Right atrium auricular region (tissue), 2 donors: ENCODE measurements at regions not wholly inside any gene's neighbourhood (a gene's known extent, or its start where the extent isn't known, plus 50 kb on each side); places are given as distances from the start of the nearest gene placed in this dataset.

Source experiments
- DNase-seq: peaks from one replicate; pipeline ENCODE4 v3.0.0-alpha.2; 2019; ENCODE audit warnings: low spot score
- H3K27ac ChIP-seq, 2 donors: fragments of 200-600 bp; sonication (generic); 1 replicate in 1 of 2; 2 replicates in 1 of 2; pipeline ENCODE4 v1.5.1; 2016 to 2019
- H3K27me3 ChIP-seq, 2 donors: fragments of 200-600 bp; sonication (generic); one replicate each; pipeline versions ENCODE4 v1.5.1 to v1.6.0; 2017 to 2019
- H3K36me3 ChIP-seq: fragments of 200-600 bp; sonication (generic); one replicate; pipeline ENCODE4 v1.5.1; 2016
- H3K4me1 ChIP-seq, 2 donors: fragments of 200-600 bp; sonication (generic); one replicate each; pipeline versions ENCODE4 v1.5.1 to v1.6.0; 2017 to 2019
- H3K4me3 ChIP-seq, 2 donors: fragments of 200-600 bp; sonication (generic); 1 replicate in 1 of 2; 2 replicates in 1 of 2; pipeline ENCODE4 v1.5.1; 2017 to 2019; ENCODE audit warnings: mild to moderate bottlenecking in 1 of 2, moderate library complexity in 1 of 2
- H3K9me3 ChIP-seq, 2 donors: fragments of 200-600 bp; sonication (generic); one replicate each; pipeline ENCODE4 v1.5.1; 2019
- TF ChIP-seq, protein P1 (sequence below), 2 donors: fragments of 200-600 bp; sonication (generic); IDR thresholded peaks; one replicate each; pipeline ENCODE4 v1.5.1; 2019; ENCODE audit warnings: antibody characterized with exemption in 2 of 2

DNA sequence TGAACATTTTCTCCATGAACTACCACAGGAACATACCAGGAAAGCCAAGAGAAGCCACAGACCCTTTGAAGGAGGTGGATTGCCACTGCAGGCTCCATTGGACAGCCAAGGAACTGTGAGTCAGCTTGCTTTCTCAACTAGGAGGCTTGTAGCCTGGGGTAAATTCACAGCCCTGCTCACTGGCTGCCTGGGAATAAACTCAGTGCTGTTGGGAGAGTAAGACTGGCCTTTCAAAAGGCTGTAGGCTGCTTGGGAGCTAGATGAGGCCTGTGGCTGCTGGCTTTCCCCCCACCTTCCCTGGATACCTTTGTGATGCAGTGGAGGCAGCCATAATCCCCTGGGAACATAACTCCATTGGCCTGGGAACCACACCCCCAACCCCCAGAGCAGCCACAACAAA is 223.5 kb upstream of the RBMS3 start:
- no peak for DNase-seq
- no peaks in the 10 kb centered on the region for H3K4me1 ChIP-seq
- peaks cover 0 to 11% of the 10 kb centered on the region in 2 donors for H3K9me3 ChIP-seq
- no peaks in the 10 kb centered on the region for H3K27me3 ChIP-seq
- H3K4me3 ChIP-seq, result no peak overlapping the region
- no peak overlapping the region for H3K27ac ChIP-seq
- TF ChIP-seq, protein P1, sequence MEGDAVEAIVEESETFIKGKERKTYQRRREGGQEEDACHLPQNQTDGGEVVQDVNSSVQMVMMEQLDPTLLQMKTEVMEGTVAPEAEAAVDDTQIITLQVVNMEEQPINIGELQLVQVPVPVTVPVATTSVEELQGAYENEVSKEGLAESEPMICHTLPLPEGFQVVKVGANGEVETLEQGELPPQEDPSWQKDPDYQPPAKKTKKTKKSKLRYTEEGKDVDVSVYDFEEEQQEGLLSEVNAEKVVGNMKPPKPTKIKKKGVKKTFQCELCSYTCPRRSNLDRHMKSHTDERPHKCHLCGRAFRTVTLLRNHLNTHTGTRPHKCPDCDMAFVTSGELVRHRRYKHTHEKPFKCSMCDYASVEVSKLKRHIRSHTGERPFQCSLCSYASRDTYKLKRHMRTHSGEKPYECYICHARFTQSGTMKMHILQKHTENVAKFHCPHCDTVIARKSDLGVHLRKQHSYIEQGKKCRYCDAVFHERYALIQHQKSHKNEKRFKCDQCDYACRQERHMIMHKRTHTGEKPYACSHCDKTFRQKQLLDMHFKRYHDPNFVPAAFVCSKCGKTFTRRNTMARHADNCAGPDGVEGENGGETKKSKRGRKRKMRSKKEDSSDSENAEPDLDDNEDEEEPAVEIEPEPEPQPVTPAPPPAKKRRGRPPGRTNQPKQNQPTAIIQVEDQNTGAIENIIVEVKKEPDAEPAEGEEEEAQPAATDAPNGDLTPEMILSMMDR (IDR thresholded peaks at IDR 0.05), result no peak
- H3K36me3 ChIP-seq, result no peaks in the 10 kb centered on the region

DNA sequence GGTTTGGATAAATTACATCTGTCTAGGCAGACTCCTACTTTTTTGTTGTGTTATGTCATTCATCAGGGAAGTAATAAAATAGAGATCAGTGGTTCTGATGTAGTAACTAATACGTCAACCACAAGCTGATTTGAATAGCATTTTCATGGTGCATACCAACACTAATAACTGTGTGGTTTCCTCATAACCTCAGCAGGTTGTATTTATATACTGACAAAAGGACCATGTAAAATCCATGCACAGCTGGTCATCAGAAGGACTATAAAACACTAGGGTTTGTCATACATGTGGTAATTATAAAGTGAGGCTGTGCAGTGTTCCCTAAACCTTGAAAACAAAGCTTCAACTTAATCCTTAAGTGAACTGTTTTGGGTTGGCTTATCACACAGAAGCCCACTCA is 216.8 kb upstream of the RBMS3 start:
- TF ChIP-seq, protein P1 (IDR thresholded peaks at IDR 0.05), result no peak
- no peak for DNase-seq
- Histone ChIP-seq H3K36me3 (no peaks in the 10 kb centered on the region), H3K4me1 (peaks cover 0 to 13% of the 10 kb centered on the region in 2 donors), H3K4me3 (no peak overlapping the region), H3K27me3 (no peaks in the 10 kb centered on the region), H3K27ac (no peak overlapping the region), H3K9me3 (no peaks in the 10 kb centered on the region)

DNA sequence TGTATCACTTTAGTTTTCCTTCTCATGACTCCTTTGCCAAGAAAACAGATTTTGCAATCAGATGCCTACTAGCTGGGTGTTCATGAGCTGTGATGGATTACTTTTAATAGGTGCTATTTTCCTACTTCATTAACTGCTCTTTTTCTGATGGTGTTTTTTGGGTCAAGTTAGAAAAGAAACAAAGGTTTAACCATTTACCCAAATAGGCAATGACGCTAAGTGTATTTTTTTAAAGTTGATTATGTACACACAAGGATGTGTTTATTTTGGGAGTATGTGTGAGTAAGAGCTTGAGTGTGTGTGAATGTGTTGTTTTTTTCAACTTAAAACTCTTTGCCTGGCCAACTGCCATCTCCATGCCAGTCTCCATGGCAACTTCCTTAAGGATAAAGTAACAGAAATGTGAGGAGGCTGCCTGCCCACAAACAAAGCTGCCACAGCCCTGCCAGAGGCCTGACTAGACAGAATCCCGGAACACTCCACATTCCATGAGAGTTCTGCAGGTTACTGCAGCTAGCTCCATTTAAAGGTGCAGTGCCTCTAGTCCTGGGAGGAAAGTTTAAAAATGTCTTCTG is 215.6 kb upstream of the RBMS3 start:
- H3K4me1 ChIP-seq, result peaks cover 0 to 13% of the 10 kb centered on the region in 2 donors
- no peak overlapping the region for H3K4me3 ChIP-seq
- peak overlapping the region in 1 of 2 donors; percentile 31 for H3K27ac ChIP-seq
- H3K27me3 ChIP-seq, result no peaks in the 10 kb centered on the region
- DNase-seq, result peak; percentile 72
- H3K9me3 ChIP-seq, result no peaks in the 10 kb centered on the region
- TF ChIP-seq, protein P1 (IDR thresholded peaks at IDR 0.05), result no peak
- H3K36me3 ChIP-seq, result no peaks in the 10 kb centered on the region

DNA sequence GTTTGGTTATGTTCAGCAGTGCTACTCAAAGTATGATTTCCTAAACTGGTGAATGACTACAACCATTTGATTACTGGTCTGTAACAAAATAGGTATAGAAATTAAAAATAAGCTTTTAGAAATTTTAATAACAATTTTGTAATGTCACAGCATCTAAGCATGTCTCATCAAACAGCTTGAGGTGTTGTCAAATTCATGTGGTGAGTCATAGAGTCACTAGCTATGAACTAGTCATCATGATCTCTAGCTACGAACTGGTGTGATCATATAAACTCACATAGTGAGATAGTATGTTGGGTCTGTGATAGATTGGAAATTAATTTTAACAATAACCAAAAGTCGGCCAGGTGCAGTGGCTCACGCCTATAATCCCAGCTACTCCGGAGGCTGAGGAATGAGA is 213.9 kb upstream of the RBMS3 start:
- TF ChIP-seq, protein P1 (IDR thresholded peaks at IDR 0.05), result no peak
- DNase-seq, result no peak
- Histone ChIP-seq H3K4me3 (no peak overlapping the region), H3K9me3 (no peaks in the 10 kb centered on the region), H3K36me3 (no peaks in the 10 kb centered on the region), H3K27me3 (no peaks in the 10 kb centered on the region), H3K4me1 (peaks cover 0 to 13% of the 10 kb centered on the region in 2 donors), H3K27ac (no peak overlapping the region)

DNA sequence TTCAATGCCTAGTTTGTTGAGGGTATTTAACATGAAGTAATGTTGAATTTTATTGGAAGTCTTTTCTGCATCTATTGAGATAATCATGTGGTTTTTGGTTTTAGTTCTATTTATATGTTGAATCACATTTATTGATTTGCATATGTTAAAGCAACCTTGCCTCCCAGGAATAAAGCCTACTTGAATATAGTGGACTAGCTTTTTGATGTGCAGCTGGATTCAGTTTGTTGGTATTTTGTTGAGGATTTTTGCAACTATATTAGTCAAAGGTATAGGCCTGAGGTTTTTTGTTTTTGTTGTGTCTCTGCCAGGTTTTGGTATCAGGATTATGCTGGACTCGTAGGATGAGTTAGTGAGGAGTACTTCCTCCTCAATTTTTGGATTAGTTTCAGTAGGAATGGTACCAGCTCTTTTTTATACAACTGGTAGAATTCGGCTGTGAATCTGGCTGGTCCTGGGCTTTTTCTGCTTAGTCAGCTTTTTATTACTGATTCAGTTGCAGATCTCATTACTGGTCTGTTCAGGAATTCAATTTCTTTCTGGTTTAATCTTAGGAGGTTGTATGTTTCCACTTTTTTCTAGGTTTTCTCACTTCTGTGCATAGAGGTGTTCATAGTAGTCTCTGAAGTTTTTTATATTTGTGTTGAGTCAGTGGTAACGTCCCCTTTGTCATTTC is 209.8 kb upstream of the RBMS3 start:
- Histone ChIP-seq H3K9me3 (no peaks in the 10 kb centered on the region), H3K4me1 (peaks cover 0 to 1% of the 10 kb centered on the region in 2 donors), H3K4me3 (no peak overlapping the region), H3K27me3 (no peaks in the 10 kb centered on the region), H3K27ac (no peak overlapping the region), H3K36me3 (no peaks in the 10 kb centered on the region)
- TF ChIP-seq, protein P1 (IDR thresholded peaks at IDR 0.05), result no peak
- no peak for DNase-seq

DNA sequence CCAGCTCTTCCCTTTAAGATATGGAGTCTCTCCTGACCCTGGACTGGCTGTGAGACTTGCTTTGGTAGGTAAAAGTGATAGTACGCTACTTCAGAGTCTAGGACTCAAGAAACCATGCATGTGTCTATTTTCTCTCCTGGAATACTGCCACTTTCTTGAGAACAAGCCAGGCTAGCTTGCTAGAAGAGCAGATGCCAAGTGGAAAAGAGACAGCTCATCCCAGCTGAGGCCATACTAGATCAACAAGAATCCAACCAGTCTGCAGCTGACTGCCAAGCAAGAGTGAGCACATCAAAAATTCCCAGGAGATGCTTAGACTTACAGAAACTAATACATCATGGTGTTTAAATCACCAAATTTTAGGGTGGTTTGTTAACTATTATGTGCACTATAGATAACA is 208.3 kb upstream of the RBMS3 start:
- H3K4me3 ChIP-seq, result no peak overlapping the region
- TF ChIP-seq, protein P1 (IDR thresholded peaks at IDR 0.05), result no peak
- no peaks in the 10 kb centered on the region for H3K27me3 ChIP-seq
- H3K9me3 ChIP-seq, result no peaks in the 10 kb centered on the region
- H3K4me1 ChIP-seq, result no peaks in the 10 kb centered on the region
- no peak for DNase-seq
- no peaks in the 10 kb centered on the region for H3K36me3 ChIP-seq
- no peak overlapping the region for H3K27ac ChIP-seq
